Ishikawa (cell line): ENCODE measurements at regions not wholly inside any gene's neighbourhood (a gene's known extent, or its start where the extent isn't known, plus 50 kb on each side); places are given as distances from the start of the nearest gene placed in this dataset.

Source experiments
- CREB1 ChIP-seq: IDR thresholded peaks from 2 replicates; pipeline ENCODE4 v1.6.1; 2012; ENCODE audit warnings: low read depth
- EP300 ChIP-seq: IDR thresholded peaks from 2 replicates; pipeline ENCODE4 v1.6.1; 2012; ENCODE audit warnings: borderline replicate concordance
- FOXM1 ChIP-seq: IDR thresholded peaks from 2 replicates; pipeline ENCODE4 v1.6.1; 2012; ENCODE audit warnings: low read depth, borderline replicate concordance
- MAX ChIP-seq: IDR thresholded peaks from 2 replicates; pipeline ENCODE4 v1.6.1; 2012
- REST ChIP-seq: IDR thresholded peaks from 2 replicates; pipeline ENCODE4 v1.6.1; 2012; ENCODE audit warnings: low read depth, mild to moderate bottlenecking
- TAF1 ChIP-seq: IDR thresholded peaks from 2 replicates; pipeline ENCODE4 v1.6.1; 2012; ENCODE audit warnings: low read depth, mild to moderate bottlenecking
- TCF12 ChIP-seq: IDR thresholded peaks from 2 replicates; pipeline ENCODE4 v1.6.1; 2012; ENCODE audit warnings: low read depth
- TEAD4 ChIP-seq: IDR thresholded peaks from 2 replicates; pipeline ENCODE4 v1.6.1; 2012
- YY1 ChIP-seq: IDR thresholded peaks from 2 replicates; pipeline ENCODE4 v1.6.1; 2012; ENCODE audit warnings: low read depth
- ZBTB7A ChIP-seq: IDR thresholded peaks from 2 replicates; pipeline ENCODE4 v1.6.1; 2012; ENCODE audit warnings: low read depth

GRCh38 chr1:157240495-157241184 is 102.4 kb upstream of the ETV3 start:
- TF ChIP-seq EP300 (no peak), TCF12 (no peak), TEAD4 (no peak), TAF1 (no peak), CREB1 (no peak), FOXM1 (no peak), YY1 (no peak), REST (no peak), ZBTB7A (no peak), MAX (no peak)
